Neural cell (in vitro differentiated cells): ENCODE measurements at regions not wholly inside any gene's neighbourhood (a gene's known extent, or its start where the extent isn't known, plus 50 kb on each side); places are given as distances from the start of the nearest gene placed in this dataset.

ENCODE experiments used
- H2AFZ ChIP-seq: fragments of 200-600, 300-800 bp; sonication (generic), shearing (Covaris generic); 2 replicates; pipeline ENCODE4 v1.6.0; 2014; ENCODE audit warnings: low read depth, mild to moderate bottlenecking, antibody characterized with exemption, low read length, moderate library complexity
- H3F3A ChIP-seq: fragments of 200-600 bp; shearing (Covaris generic); 2 replicates; pipeline ENCODE4 v1.6.1; 2016; ENCODE audit warnings: mild to moderate bottlenecking, moderate library complexity, mixed read lengths, antibody characterized with exemption, low read length; ENCODE audit not compliant: insufficient read depth, poor library complexity, severe bottlenecking
- H3K27ac ChIP-seq: fragments of 200-600, 300-800 bp; sonication (generic), shearing (Covaris generic); 2 replicates; pipeline ENCODE4 v1.5.1; 2014; ENCODE audit warnings: mild to moderate bottlenecking, low read length, moderate library complexity
- H3K27me3 ChIP-seq: fragments of 300-800, 200-600 bp; sonication (generic), shearing (Covaris generic); 2 replicates; pipeline ENCODE4 v1.6.0; 2014; ENCODE audit warnings: mild to moderate bottlenecking, low read depth, low read length, moderate library complexity; ENCODE audit not compliant: insufficient read depth
- H3K36me3 ChIP-seq: fragments of 300-800, 200-600 bp; sonication (generic), shearing (Covaris generic); 2 replicates; pipeline ENCODE4 v1.5.1; 2014; ENCODE audit warnings: mild to moderate bottlenecking, antibody characterized with exemption, low read length, moderate library complexity; ENCODE audit not compliant: insufficient read depth
- H3K4me2 ChIP-seq: fragments of 300-800, 200-600 bp; sonication (generic), shearing (Covaris generic); 2 replicates; pipeline ENCODE4 v1.6.0; 2014; ENCODE audit warnings: mild to moderate bottlenecking, low read length
- H3K4me3 ChIP-seq: fragments of 300-800, 200-600 bp; sonication (generic), shearing (Covaris generic); 2 replicates; pipeline ENCODE4 v1.5.1; 2014; ENCODE audit warnings: mild to moderate bottlenecking, low read length, moderate library complexity
- H3K79me2 ChIP-seq: fragments of 200-600 bp; shearing (Covaris generic); replicated peaks from 2 replicates; pipeline ENCODE4 v1.6.0; 2014; ENCODE audit warnings: mild to moderate bottlenecking, low read length, moderate library complexity; ENCODE audit not compliant: insufficient read depth
- H3K9ac ChIP-seq: fragments of 300-800, 200-600 bp; sonication (generic), shearing (Covaris generic); 2 replicates; pipeline ENCODE4 v1.6.1; 2016; ENCODE audit warnings: mild to moderate bottlenecking, low read length, mixed read lengths
- H3K9me2 ChIP-seq: fragments of 200-600 bp; shearing (Covaris generic); 2 replicates; pipeline ENCODE4 v1.6.1; 2016; ENCODE audit warnings: mild to moderate bottlenecking, low read length, mixed read lengths; ENCODE audit not compliant: insufficient read depth
- H3K9me3 ChIP-seq: fragments of 200-600, 300-800 bp; sonication (generic), shearing (Covaris generic); 2 replicates; pipeline ENCODE4 v1.6.1; 2016; ENCODE audit warnings: mild to moderate bottlenecking, mixed run types, low read length, moderate library complexity, mixed read lengths
- H4K20me1 ChIP-seq: fragments of 200-600 bp; shearing (Covaris generic); 2 replicates; pipeline ENCODE4 v1.6.1; 2016; ENCODE audit warnings: mild to moderate bottlenecking, mixed run types; ENCODE audit not compliant: insufficient read depth
- EP300 ChIP-seq: fragments of 450-650 bp; conservative IDR thresholded peaks from 2 replicates; pipeline ENCODE4 v1.6.1; 2014; ENCODE audit warnings: antibody characterized with exemption, mild to moderate bottlenecking, moderate library complexity; ENCODE audit not compliant: poor library complexity, severe bottlenecking
- EZH2 ChIP-seq: fragments of 200-600, 300-800 bp; shearing (Covaris generic), sonication (generic); IDR thresholded peaks from 2 replicates; pipeline ENCODE4 v1.6.1; 2014; ENCODE audit warnings: antibody characterized with exemption, low read length, borderline replicate concordance, mild to moderate bottlenecking; ENCODE audit not compliant: insufficient read depth, poor library complexity, severe bottlenecking
- MXI1 ChIP-seq: fragments of 450-650 bp; conservative IDR thresholded peaks from 2 replicates; pipeline ENCODE4 v1.6.1; 2014; ENCODE audit warnings: antibody characterized with exemption, mild to moderate bottlenecking; ENCODE audit not compliant: poor library complexity, severe bottlenecking
- POLR2AphosphoS5 ChIP-seq: IDR thresholded peaks from 2 replicates; pipeline ENCODE4 v1.6.1; 2012
- RAD21 ChIP-seq: fragments of 450-650 bp; conservative IDR thresholded peaks from 2 replicates; pipeline ENCODE4 v1.6.1; 2014; ENCODE audit warnings: antibody characterized with exemption, mild to moderate bottlenecking, moderate library complexity
- SMC3 ChIP-seq: fragments of 450-650 bp; conservative IDR thresholded peaks from 2 replicates; pipeline ENCODE4 v1.6.1; 2014; ENCODE audit warnings: antibody characterized with exemption, mild to moderate bottlenecking, moderate library complexity; ENCODE audit not compliant: poor library complexity
- TAF1 ChIP-seq: IDR thresholded peaks from 2 replicates; pipeline ENCODE4 v1.6.1; 2012; ENCODE audit warnings: low read depth
- TF ChIP-seq, protein P1 (sequence below): fragments of 450-650 bp; IDR thresholded peaks from 2 replicates; pipeline ENCODE4 v1.5.1; 2014; ENCODE audit warnings: antibody characterized with exemption, mild to moderate bottlenecking, moderate library complexity; ENCODE audit not compliant: poor library complexity, severe bottlenecking
- TF ChIP-seq, protein P2 (sequence below): IDR thresholded peaks from 2 replicates; pipeline ENCODE4 v1.6.1; 2012; ENCODE audit warnings: borderline replicate concordance

DNA sequence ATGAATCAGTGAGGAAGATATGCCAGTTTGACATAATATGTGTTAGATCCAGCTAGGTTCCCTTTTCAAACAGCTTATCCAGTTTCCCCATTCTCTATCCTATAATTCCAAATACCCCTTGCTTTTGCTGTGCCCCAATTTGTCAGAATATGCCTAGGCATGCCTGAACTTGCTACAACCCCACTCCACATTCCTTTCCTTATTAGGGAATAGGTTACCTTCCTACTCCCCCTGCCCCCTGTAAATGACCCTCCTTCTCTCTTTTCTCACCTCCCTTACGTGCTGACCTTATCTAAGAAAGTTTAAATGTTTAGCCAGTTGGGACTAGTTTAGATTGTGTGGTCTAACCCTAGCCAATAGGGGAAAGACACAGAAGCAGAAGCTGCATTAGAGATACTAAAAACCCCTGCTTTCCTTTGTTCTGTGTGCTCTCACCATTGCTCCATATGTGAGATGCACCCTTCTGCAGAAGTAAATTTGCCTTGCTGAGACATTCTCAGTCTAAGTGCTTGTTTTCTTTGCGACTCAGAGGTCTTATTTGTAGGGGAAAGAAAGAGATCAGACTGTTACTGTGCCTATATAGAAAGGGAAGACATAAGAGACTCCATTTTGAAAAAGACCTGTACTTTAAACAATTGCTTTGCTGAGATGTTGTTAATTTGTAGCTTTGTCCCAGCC, 267.8 kb downstream of the SH2D4B start:
- H3K9me3 ChIP-seq = no peaks in the 10 kb centered on the region
- H3F3A ChIP-seq = no peaks in the 10 kb centered on the region
- H3K36me3 ChIP-seq = no peaks in the 10 kb centered on the region
- H3K79me2 ChIP-seq = no peaks in the 10 kb centered on the region
- no peak overlapping the region for H3K27ac ChIP-seq
- no peak overlapping the region for H3K4me2 ChIP-seq
- H4K20me1 ChIP-seq = no peaks in the 10 kb centered on the region
- no peak overlapping the region for H3K4me3 ChIP-seq
- TF ChIP-seq EZH2 (no peak), MXI1 (no peak), POLR2AphosphoS5 (no peak), TAF1 (no peak), SMC3 (no peak), EP300 (no peak), RAD21 (no peak)
- TF ChIP-seq, protein P1, sequence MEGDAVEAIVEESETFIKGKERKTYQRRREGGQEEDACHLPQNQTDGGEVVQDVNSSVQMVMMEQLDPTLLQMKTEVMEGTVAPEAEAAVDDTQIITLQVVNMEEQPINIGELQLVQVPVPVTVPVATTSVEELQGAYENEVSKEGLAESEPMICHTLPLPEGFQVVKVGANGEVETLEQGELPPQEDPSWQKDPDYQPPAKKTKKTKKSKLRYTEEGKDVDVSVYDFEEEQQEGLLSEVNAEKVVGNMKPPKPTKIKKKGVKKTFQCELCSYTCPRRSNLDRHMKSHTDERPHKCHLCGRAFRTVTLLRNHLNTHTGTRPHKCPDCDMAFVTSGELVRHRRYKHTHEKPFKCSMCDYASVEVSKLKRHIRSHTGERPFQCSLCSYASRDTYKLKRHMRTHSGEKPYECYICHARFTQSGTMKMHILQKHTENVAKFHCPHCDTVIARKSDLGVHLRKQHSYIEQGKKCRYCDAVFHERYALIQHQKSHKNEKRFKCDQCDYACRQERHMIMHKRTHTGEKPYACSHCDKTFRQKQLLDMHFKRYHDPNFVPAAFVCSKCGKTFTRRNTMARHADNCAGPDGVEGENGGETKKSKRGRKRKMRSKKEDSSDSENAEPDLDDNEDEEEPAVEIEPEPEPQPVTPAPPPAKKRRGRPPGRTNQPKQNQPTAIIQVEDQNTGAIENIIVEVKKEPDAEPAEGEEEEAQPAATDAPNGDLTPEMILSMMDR = no peak
- TF ChIP-seq, protein P2, sequence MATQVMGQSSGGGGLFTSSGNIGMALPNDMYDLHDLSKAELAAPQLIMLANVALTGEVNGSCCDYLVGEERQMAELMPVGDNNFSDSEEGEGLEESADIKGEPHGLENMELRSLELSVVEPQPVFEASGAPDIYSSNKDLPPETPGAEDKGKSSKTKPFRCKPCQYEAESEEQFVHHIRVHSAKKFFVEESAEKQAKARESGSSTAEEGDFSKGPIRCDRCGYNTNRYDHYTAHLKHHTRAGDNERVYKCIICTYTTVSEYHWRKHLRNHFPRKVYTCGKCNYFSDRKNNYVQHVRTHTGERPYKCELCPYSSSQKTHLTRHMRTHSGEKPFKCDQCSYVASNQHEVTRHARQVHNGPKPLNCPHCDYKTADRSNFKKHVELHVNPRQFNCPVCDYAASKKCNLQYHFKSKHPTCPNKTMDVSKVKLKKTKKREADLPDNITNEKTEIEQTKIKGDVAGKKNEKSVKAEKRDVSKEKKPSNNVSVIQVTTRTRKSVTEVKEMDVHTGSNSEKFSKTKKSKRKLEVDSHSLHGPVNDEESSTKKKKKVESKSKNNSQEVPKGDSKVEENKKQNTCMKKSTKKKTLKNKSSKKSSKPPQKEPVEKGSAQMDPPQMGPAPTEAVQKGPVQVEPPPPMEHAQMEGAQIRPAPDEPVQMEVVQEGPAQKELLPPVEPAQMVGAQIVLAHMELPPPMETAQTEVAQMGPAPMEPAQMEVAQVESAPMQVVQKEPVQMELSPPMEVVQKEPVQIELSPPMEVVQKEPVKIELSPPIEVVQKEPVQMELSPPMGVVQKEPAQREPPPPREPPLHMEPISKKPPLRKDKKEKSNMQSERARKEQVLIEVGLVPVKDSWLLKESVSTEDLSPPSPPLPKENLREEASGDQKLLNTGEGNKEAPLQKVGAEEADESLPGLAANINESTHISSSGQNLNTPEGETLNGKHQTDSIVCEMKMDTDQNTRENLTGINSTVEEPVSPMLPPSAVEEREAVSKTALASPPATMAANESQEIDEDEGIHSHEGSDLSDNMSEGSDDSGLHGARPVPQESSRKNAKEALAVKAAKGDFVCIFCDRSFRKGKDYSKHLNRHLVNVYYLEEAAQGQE = no peak
- H3K9ac ChIP-seq = no peak overlapping the region
- no peaks in the 10 kb centered on the region for H3K27me3 ChIP-seq
- no peaks in the 10 kb centered on the region for H3K9me2 ChIP-seq
- H2AFZ ChIP-seq = no peak overlapping the region

DNA sequence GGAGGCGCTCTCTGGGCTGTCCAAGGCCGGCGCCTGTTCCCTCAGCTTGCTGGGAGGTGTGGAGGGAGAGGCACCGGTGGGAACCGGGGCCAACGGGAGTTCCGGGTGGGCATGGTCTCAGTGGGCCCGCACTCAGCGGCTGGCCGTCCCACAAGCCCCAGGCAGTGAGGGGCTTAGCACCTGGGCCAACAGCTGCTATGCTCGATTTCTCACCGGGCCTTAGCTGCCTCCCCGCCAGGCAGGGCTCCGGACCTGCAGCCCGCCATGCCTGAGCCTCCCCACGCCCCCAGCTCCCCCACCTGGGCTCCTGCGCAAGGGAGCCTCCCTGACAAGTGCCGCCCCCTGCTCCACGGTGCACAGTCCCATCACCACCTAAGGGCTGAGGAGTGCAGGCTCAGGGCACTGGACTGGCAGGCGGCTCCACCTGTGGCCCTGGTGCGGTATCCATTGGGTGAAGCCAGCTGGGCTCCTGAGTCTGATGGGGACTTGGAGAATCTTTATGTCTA, 276.5 kb downstream of the SH2D4B start:
- no peak overlapping the region for H2AFZ ChIP-seq
- no peaks in the 10 kb centered on the region for H3F3A ChIP-seq
- H3K27me3 ChIP-seq = no peaks in the 10 kb centered on the region
- no peak overlapping the region for H3K4me3 ChIP-seq
- no peak overlapping the region for H3K9ac ChIP-seq
- no peak overlapping the region for H3K4me2 ChIP-seq
- no peaks in the 10 kb centered on the region for H3K9me3 ChIP-seq
- no peaks in the 10 kb centered on the region for H3K79me2 ChIP-seq
- H3K36me3 ChIP-seq = no peaks in the 10 kb centered on the region
- TF ChIP-seq TAF1 (no peak), SMC3 (no peak), RAD21 (no peak), EZH2 (no peak), EP300 (no peak), MXI1 (no peak), POLR2AphosphoS5 (no peak)
- TF ChIP-seq, protein P2 = no peak
- TF ChIP-seq, protein P1 = no peak
- no peak overlapping the region for H3K27ac ChIP-seq
- no peaks in the 10 kb centered on the region for H4K20me1 ChIP-seq
- H3K9me2 ChIP-seq = no peaks in the 10 kb centered on the region
